Breast epithelium (tissue), 4 donors: ENCODE measurements at regions not wholly inside any gene's neighbourhood (a gene's known extent, or its start where the extent isn't known, plus 50 kb on each side); places are given as distances from the start of the nearest gene placed in this dataset.

Source experiments
- DNase-seq, 2 donors: peaks; one replicate each; pipeline ENCODE4 v3.0.0-alpha.2; 2019; ENCODE audit warnings: low spot score in 2 of 2
- H3K27ac ChIP-seq, 2 donors: fragments of 200-600 bp; sonication (generic) in 1 of 2; one replicate each; pipeline ENCODE4 v1.5.1; 2016 to 2019; ENCODE audit warnings: mild to moderate bottlenecking in 1 of 2
- H3K27me3 ChIP-seq, 2 donors: fragments of 200-600 bp; sonication (generic) in 1 of 2; one replicate each; pipeline versions ENCODE4 v1.5.1 to v1.6.0; 2017 to 2019; ENCODE audit warnings: control low read depth in 1 of 2, mild to moderate bottlenecking in 1 of 2
- H3K36me3 ChIP-seq: fragments of 200-600 bp; one replicate; pipeline ENCODE4 v1.5.1; 2019
- H3K4me1 ChIP-seq, 2 donors: fragments of 200-600 bp; sonication (generic); one replicate each; pipeline ENCODE4 v1.5.1; 2016 to 2019; ENCODE audit warnings: control low read depth in 1 of 2
- H3K4me3 ChIP-seq, 3 donors: fragments of 200-600 bp; sonication (generic); 1 replicate in 2 of 3; 2 replicates in 1 of 3; pipeline ENCODE4 v1.5.1; 2016 to 2019; ENCODE audit warnings: mild to moderate bottlenecking in 3 of 3, moderate library complexity in 2 of 3
- H3K9me3 ChIP-seq, 2 donors: fragments of 200-600 bp; sonication (generic) in 1 of 2; one replicate each; pipeline ENCODE4 v1.5.1; 2016 to 2019; ENCODE audit warnings: control low read depth in 1 of 2
- POLR2A ChIP-seq: fragments of 450-650 bp; IDR thresholded peaks from one replicate; pipeline ENCODE4 v1.6.1; 2016; ENCODE audit warnings: antibody characterized with exemption, mild to moderate bottlenecking, moderate library complexity
- POLR2AphosphoS5 ChIP-seq, 3 donors: sonication (generic); formaldehyde crosslinking; IDR thresholded peaks; one replicate each; pipeline ENCODE4 v1.6.1; 2017; ENCODE audit warnings: antibody characterized with exemption in 3 of 3
- intact Hi-C: fragments of 100-400 bp; cut with DNase I; formaldehyde crosslinking; loops from one replicate; pipeline ENCODE4 v1.15.1; 2023; ENCODE audit warnings: low total_unique reads
- TF ChIP-seq, protein P1 (sequence below), 3 donors: fragments of 450-650 bp; IDR thresholded peaks; one replicate each; pipeline ENCODE4 v1.5.1; 2016 to 2017; ENCODE audit warnings: antibody characterized with exemption in 3 of 3, mild to moderate bottlenecking in 3 of 3, moderate library complexity in 3 of 3

DNA sequence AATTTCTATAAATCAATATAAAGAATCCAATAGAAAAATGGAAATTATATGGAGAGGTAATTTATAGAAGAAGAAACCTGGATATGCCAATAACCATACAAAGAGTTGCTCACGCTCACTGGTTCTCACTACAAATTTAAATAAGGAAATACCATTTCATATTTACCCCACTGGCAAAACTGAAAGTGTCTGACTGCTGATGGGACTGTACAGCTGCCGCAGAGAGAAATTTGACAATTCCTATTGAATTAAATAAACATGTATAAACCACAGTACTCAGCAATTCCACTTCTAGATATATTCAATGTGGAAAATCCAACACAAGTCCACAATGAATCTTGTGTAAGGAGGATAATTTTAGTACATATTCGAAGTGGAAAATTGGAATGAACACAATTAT lies 830.4 kb upstream of the GRAMD2B start:
- no peaks in the 10 kb centered on the region for H3K4me1 ChIP-seq
- TF ChIP-seq, protein P1, sequence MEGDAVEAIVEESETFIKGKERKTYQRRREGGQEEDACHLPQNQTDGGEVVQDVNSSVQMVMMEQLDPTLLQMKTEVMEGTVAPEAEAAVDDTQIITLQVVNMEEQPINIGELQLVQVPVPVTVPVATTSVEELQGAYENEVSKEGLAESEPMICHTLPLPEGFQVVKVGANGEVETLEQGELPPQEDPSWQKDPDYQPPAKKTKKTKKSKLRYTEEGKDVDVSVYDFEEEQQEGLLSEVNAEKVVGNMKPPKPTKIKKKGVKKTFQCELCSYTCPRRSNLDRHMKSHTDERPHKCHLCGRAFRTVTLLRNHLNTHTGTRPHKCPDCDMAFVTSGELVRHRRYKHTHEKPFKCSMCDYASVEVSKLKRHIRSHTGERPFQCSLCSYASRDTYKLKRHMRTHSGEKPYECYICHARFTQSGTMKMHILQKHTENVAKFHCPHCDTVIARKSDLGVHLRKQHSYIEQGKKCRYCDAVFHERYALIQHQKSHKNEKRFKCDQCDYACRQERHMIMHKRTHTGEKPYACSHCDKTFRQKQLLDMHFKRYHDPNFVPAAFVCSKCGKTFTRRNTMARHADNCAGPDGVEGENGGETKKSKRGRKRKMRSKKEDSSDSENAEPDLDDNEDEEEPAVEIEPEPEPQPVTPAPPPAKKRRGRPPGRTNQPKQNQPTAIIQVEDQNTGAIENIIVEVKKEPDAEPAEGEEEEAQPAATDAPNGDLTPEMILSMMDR (IDR thresholded peaks at IDR 0.05): no peak
- TF ChIP-seq POLR2AphosphoS5 (IDR thresholded peaks at IDR 0.05): no peak
- TF ChIP-seq POLR2A: no peak
- H3K9me3 ChIP-seq: no peaks in the 10 kb centered on the region
- DNase-seq: no peak
- intact Hi-C loops: no loop called here
- H3K27me3 ChIP-seq: no peaks in the 10 kb centered on the region
- no peaks in the 10 kb centered on the region for H3K36me3 ChIP-seq
- H3K4me3 ChIP-seq: no peak overlapping the region
- no peak overlapping the region for H3K27ac ChIP-seq

DNA sequence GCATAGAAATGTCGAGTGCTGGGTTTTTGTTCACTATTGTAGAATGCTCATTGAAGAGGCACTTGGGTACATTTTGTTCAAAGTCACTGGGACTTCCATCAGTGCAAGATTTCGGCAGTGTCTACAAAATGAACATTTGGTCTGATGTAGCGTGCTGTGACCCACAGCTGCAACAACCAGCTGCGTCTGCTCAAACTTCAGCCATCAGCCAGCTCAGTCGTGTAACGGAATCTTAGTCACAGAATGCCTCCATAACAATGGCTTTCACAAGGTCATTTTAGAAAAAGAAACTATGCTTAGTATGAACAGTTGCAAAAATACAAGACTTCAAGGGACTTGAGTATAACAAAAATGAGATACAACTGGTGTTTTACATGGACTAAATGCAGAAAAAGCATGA lies 828.1 kb upstream of the GRAMD2B start:
- Histone ChIP-seq H3K36me3 (no peaks in the 10 kb centered on the region), H3K4me3 (no peak overlapping the region), H3K27ac (no peak overlapping the region), H3K27me3 (no peaks in the 10 kb centered on the region), H3K9me3 (no peaks in the 10 kb centered on the region), H3K4me1 (no peaks in the 10 kb centered on the region)
- no peak for DNase-seq
- intact Hi-C loops: no loop called here
- TF ChIP-seq, protein P1 (IDR thresholded peaks at IDR 0.05): no peak
- TF ChIP-seq POLR2A (no peak), POLR2AphosphoS5 (IDR thresholded peaks at IDR 0.05) (no peak)

DNA sequence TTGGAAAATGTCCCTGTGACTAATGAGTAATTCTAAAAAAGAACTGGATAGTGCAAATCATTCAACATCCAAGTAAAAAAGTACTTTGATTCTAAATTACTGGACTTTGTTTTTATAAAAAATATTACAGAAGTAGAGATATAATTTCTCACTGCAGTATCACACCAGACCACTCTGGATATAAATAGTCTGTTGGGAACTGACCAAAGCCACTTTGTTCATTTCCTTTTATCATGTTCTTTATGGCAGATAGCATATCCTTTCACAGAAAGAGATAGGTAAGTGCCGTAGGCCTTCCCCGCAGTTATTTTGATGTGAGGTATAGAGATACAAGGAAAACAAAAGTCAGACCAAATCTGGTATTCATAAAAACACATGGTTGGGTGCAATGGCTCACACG lies 827.4 kb upstream of the GRAMD2B start:
- Histone ChIP-seq H3K36me3 (no peaks in the 10 kb centered on the region), H3K27me3 (no peaks in the 10 kb centered on the region), H3K27ac (no peak overlapping the region), H3K4me3 (no peak overlapping the region), H3K9me3 (no peaks in the 10 kb centered on the region), H3K4me1 (no peaks in the 10 kb centered on the region)
- intact Hi-C loops: no loop called here
- no peak for DNase-seq
- no peak for TF ChIP-seq POLR2A
- TF ChIP-seq, protein P1 (IDR thresholded peaks at IDR 0.05): no peak
- no peak for TF ChIP-seq POLR2AphosphoS5 (IDR thresholded peaks at IDR 0.05)

DNA sequence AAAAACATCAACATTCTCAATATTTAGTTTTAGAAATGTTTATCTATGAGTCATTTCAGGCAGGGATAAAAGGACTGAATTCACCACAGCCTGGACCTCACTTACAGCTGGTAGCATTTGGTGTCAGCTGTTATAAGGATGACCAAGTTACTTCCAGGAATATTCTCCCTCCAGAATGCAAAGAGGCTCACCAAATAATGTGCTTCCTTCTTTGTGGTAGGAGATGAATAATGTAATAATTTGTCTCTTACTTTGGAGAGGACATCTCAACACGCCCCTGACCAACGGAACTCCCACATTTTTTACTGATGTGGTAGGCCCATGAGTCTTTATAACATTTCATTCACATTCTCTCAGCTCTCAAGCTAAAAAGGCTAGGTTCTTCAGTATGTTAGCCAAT lies 825.9 kb upstream of the GRAMD2B start:
- Histone ChIP-seq H3K9me3 (no peaks in the 10 kb centered on the region), H3K4me1 (no peaks in the 10 kb centered on the region), H3K36me3 (no peaks in the 10 kb centered on the region), H3K4me3 (no peak overlapping the region), H3K27ac (no peak overlapping the region), H3K27me3 (no peaks in the 10 kb centered on the region)
- DNase-seq: no peak
- intact Hi-C loops: no loop called here
- TF ChIP-seq POLR2A (no peak), POLR2AphosphoS5 (IDR thresholded peaks at IDR 0.05) (no peak)
- TF ChIP-seq, protein P1 (IDR thresholded peaks at IDR 0.05): no peak

DNA sequence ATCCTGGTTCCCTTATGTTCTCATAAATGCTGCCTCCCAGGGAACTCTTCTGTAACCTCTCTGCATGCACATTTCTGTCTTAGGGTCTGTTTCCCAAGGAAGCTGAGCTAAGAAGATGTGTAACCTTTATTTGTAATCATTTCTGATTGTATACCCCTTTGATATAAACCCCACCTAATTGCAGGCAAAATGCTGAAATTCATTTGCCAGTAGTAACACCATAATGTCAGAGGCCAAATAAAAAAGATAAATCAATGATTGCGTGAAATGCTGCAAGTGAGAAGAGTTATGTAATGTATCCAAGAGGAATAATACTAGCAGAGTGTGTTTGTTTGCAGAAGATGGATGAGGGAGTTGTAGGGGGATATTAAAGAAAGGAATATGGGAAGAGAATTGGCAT lies 822.6 kb upstream of the GRAMD2B start:
- no peak for DNase-seq
- Histone ChIP-seq H3K27me3 (no peaks in the 10 kb centered on the region), H3K9me3 (no peaks in the 10 kb centered on the region), H3K36me3 (no peaks in the 10 kb centered on the region), H3K4me1 (no peaks in the 10 kb centered on the region), H3K27ac (no peak overlapping the region), H3K4me3 (no peak overlapping the region)
- intact Hi-C loops: no loop called here
- TF ChIP-seq, protein P1 (IDR thresholded peaks at IDR 0.05): no peak
- TF ChIP-seq POLR2AphosphoS5 (IDR thresholded peaks at IDR 0.05) (no peak), POLR2A (no peak)
